Hippocampal formation (tissue), 2 donors: ENCODE measurements at regions not wholly inside any gene's neighbourhood (a gene's known extent, or its start where the extent isn't known, plus 50 kb on each side); places are given as distances from the start of the nearest gene placed in this dataset.
A peak's percentile ranks its signal among the peaks of the same experiment; 100 is the strongest.

Experiments used
- DNase-seq, 2 donors: peaks; one replicate each; lab custom pipeline; 2025; lab: John Stamatoyannopoulos, UW

- DNase-seq, result no peak
These were observed 219.1 kb upstream of the STK17B start for GRCh38 chr2:196390243-196391148.

DNA sequence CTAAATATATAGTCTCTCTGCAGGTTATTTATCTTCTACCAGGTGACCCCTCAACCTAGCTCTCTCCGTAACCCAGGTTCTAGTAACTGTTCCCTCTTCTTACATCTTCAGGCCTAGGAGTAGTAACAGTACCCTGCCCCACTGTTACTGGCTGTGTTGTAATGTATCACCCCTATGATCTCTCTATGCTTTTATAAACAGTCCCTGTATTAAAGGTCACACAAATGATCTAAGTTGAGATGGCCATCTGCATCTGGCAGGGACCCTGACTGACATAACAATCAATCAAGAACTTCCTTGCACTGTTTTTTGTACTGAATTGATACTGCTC lies 219.7 kb upstream of the STK17B start:
- no peak for DNase-seq

GRCh38 chr2:196399096-196399495 lies 227.7 kb upstream of the STK17B start:
- DNase-seq, result no peak

- DNase-seq, result peak in 1 of 2 donors; percentile 45
These were observed 228.6 kb upstream of the STK17B start for GRCh38 chr2:196399722-196400691.

- DNase-seq, result no peak
These were observed 232.1 kb upstream of the STK17B start for GRCh38 chr2:196403471-196403870.

DNA sequence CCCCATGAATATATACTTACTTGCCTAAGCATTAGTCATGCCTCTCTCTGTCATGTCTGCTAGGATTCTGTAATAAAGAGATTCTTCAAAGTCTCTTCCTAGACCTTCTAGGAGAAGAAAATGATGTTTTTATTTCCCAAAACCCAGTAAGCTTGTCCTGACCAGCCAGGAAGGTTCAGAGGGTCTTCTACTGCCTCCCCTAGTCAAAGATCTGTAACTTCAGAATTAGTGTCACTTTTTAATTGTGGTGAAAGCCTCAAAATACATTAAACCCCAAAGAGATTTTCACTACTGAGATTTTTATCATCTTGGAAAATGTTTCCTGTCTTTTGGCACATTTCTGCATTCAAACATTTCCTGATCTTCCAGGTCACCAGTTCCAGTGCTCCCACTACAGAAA lies 232.9 kb upstream of the STK17B start:
- DNase-seq, result no peak

DNA sequence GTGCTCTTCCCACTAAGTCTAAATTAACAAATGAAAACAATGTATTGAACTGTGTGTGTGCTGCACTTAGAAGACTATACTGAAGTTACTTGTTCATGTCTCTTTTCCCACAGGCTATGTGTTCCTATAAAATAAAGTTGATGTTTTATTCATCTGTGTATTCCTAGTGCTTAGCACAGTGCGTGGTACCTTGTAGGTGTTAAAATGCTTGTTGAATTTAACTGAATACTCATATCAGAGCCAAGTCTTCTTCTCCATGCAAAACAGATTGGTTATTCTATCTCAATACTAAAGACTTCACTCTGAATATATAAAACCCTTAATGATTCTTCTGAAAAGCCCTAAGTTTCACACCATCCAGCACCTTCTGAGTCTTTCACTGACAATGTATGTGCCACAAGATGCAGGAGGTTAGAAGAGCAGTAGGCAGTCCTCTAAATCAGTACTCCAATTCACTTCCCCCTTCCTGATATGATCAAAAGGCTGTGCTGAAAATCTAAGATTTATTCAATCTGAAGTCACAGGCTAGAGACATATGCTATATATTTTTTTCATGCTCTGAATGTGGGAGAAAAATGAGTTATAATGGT lies 231.7 kb upstream of the CCDC150 start:
- peak in 1 of 2 donors; percentile 38 for DNase-seq

- DNase-seq, result no peak
These were observed 230.1 kb upstream of the CCDC150 start for GRCh38 chr2:196409376-196409775.

DNA sequence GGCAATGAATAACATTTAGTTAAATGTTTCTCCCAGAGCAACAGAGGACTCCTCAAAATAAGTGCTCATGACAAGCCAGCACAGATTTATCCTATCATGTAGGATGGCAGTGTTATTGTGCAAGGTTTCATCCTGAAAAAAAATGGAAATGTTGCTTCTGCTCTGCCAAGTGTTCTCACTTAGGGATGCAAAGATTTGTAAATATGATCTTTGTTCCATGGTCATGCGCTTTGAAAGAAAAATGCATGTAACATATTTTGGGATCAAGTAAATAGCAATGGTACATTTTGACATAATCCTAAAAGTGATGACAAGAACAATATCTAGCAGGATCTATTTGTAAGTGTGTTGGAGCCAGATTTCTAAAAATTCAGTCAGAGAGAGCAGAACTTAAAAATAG lies 229.5 kb upstream of the CCDC150 start:
- DNase-seq, result no peak

GRCh38 chr2:196413821-196414274 lies 225.7 kb upstream of the CCDC150 start:
- no peak for DNase-seq

DNA sequence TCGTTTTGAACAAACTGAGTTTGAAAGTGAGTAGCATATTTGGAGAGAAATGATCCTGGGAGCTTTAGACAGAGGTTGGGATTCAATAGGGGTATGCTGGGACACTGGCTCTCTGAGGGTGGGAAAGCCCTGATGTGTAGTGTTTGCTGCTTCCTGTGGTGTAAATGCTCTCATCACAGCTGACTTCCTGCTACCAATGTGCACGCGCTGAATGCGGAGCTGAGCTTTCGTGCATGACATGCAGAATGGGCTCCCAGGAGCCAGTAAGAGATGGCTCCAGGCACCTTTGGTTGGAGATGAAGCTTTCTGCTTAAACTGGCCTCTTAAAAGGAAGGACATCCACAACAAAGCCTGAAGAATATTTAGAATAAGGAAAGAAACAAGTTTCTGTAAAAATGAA lies 224.1 kb upstream of the CCDC150 start:
- no peak for DNase-seq

DNA sequence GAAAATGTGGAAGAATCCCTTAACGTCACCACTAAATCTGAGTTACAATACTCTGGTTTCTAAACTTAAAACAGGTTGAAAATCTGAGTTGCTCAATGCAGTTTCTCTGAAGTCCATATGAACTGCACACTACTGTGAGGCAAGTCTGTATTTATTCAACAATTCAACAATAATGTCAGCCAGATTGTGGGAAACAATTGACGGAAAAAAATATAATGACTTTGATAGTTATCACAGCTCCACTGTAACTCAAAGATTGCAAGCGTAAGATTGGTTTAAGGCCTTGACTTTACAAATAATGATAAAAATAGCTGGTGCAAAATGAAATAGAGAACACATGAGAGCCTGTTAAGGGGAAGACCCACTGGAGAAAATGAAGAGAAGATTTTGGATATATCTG lies 219.4 kb upstream of the CCDC150 start:
- DNase-seq, result no peak

DNA sequence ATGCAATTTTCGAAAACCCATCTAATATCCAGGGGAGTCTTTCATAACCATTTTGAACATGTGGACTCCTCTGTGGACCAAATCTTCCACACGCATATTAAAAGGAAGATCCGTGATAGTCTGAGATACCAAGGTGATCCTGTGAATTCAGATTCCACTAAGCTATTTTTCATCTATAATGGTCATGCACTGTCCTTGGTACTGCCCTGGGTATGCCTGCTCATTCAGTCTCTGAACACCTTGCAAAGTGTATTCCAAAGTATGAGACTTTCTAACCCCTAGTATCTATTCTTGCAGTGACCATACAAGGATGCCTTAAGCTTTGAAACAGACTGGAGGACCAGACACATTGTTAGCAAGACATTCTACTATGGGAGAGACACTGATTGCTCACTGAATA lies 217.6 kb upstream of the CCDC150 start:
- no peak for DNase-seq

DNA sequence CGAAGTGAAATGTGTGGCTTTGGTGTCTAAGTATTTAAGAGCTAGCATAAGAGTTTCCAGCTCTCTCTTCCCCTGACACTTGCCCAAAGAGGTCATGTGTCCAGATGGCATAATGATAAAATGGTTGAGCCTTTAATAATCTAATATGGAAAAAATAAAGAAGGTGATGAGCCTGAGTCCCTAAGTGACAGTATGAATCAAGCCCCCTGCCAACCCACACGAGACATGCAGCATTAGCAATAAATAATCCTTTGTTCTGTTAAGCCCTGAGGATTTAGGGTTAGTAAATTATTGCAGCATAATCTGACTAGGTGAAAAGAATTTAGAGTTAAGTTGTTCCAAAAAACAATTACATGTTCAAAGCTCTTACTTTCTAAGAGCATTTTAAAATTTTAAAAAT lies 217.2 kb upstream of the CCDC150 start:
- no peak for DNase-seq

GRCh38 chr2:196426122-196426521 lies 213.4 kb upstream of the CCDC150 start:
- no peak for DNase-seq

DNA sequence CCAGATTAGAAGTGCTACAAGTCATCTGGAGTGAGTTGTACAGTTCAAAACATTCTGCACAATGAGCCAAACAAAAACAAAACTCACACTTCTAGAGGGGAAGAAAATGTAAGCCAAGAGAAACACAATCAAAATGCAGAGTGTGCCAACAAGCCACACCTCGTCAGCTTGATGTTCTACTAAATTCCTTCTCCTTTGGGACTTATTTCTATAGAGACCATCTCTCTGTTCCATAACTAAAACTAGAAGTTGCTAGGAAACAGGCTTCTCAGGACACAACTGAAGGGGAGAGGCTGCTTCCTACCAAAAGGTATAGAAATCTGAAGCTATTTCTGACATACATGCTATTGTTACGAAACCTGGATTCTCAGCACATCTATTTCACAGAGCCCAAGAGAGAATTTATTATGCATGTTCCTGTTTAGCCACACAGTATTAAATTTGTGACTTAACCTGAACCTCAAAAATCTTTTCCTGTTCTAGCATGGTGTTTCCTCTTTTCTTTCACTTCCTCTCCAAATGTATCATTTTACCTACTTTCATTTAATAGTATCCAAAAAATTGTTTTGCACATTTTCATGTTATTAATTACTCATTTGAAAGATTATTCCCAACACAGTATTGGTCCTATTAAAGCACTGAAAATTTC lies 211.4 kb upstream of the CCDC150 start:
- no peak for DNase-seq

DNA sequence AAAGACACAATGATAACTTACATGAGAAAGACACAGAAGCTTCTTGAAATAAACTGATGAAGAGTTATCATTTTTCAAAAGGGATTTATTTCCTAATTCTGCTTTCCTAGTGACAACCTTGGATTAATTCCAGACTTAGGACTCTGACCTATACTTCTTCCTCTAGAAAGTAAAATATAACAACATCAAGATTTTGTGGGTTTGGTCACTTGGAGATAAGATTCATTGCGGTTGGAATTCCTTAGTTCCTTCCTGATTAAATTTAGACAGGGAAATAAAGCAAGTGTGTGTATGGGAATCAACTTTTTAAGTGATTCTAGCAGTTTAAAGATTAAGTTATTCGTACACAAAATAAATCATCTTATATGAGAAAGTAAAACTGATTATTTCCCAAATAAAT lies 208.4 kb upstream of the CCDC150 start:
- DNase-seq, result no peak

DNA sequence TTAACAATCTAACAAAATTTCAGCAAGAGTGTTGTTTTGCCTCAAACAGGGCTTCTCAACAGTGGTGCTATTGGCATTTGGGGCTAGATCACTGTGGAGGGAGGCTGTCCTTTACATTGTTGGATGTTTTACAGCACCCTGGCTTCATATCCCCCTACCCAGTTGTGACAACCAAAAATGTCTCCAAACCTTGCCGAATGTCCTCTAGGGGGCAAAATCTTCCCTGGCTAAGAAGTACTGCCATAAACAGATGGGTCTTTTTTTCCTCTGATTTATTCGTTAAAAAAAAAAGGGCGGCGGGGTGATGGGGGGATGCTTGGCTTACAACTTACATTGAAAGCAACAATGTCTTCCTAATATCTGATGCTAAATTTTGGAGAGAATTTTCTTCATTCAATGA lies 207.6 kb upstream of the CCDC150 start:
- no peak for DNase-seq

DNA sequence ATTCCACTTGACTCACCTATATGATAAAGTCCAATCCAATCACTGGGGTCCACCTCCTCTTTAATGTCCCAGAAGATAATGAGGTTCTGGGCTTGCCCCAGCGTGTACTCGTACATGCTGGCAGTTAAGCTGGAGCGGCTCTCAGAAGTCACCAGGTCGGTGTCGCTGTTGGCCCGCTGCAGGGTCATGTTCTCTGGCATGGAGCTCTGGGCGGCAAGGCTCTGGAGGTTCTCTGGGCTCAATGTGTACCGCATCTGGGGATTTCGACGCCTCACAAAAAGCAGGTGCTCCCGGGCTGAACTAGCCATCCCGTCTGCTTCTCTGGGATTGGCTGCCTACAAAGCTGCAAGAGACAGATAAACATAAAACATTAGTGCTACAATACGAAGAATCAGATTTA lies 206.4 kb upstream of the CCDC150 start:
- no peak for DNase-seq

GRCh38 chr2:196434217-196434616 lies 205.3 kb upstream of the CCDC150 start:
- DNase-seq, result no peak

DNA sequence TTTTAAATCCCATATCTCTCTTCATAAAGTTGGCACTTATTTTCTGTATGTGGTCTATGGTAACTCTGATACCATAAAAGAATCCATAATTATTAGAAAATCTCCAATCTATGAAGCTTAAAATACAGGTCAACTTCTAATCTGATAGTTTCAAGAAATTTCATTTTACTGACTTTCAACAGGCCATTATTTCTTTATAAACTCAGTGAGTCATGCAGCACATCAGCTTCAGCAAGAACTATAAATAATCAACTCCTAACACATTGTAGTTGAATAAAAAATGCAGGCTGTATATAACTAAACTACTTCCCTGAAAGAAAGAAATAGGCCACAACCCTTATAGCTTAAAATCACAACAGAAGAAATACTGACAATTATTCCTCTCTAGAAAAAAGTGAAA lies 204.3 kb upstream of the CCDC150 start:
- DNase-seq, result no peak

GRCh38 chr2:196437626-196438025 lies 201.9 kb upstream of the CCDC150 start:
- no peak for DNase-seq
